CD14-positive monocyte (primary cell): ENCODE measurements at regions not wholly inside any gene's neighbourhood (a gene's known extent, or its start where the extent isn't known, plus 50 kb on each side); places are given as distances from the start of the nearest gene placed in this dataset.
"Not testable (repeated sequence)": the region's sequence is repeated elsewhere in the genome, so short reads cannot be mapped to it uniquely, and the experiment has no call there.

Source experiments
- DNase-seq, 3 donors: peaks; one replicate each; pipeline ENCODE4 v3.0.0-alpha.2; 2011 to 2022
- H2AFZ ChIP-seq: 2 replicates; pipeline ENCODE4 v1.6.0; 2012; ENCODE audit warnings: mild to moderate bottlenecking, low read depth, low read length, inconsistent platforms; ENCODE audit not compliant: insufficient read depth, poor library complexity, severe bottlenecking
- H3K27ac ChIP-seq, 2 donors: 1 replicate in 1 of 2; 2 replicates in 1 of 2; pipeline ENCODE4 v1.5.1; 2012 to 2013; ENCODE audit warnings: low read length in 2 of 2, control low read depth in 1 of 2, inconsistent platforms in 1 of 2, low read depth in 1 of 2, mild to moderate bottlenecking in 1 of 2
- H3K27me3 ChIP-seq, 2 donors: one replicate each; pipeline versions ENCODE4 v1.6.0 to v1.6.1; 2011 to 2013; ENCODE audit warnings: low read length in 2 of 2; ENCODE audit not compliant: control insufficient read depth in 2 of 2, insufficient read depth in 2 of 2
- H3K36me3 ChIP-seq, 2 donors: replicated peaks in 1 of 2; 1 replicate in 1 of 2; 2 replicates in 1 of 2; pipeline versions ENCODE4 v1.5.1 to v1.6.1; 2012 to 2013; ENCODE audit warnings: low read length in 2 of 2, control low read depth in 1 of 2, inconsistent platforms in 1 of 2, mild to moderate bottlenecking in 1 of 2; ENCODE audit not compliant: insufficient read depth in 2 of 2, control insufficient read depth in 1 of 2
- H3K4me1 ChIP-seq, 2 donors: 1 replicate in 1 of 2; 2 replicates in 1 of 2; pipeline versions ENCODE4 v1.5.1 to v1.6.1; 2012 to 2013; ENCODE audit warnings: low read length in 2 of 2, control low read depth in 1 of 2, inconsistent platforms in 1 of 2, mild to moderate bottlenecking in 1 of 2, moderate library complexity in 1 of 2; ENCODE audit not compliant: insufficient read depth in 2 of 2, control insufficient read depth in 1 of 2
- H3K4me2 ChIP-seq: replicated peaks from 2 replicates; pipeline ENCODE3; 2012; ENCODE audit warnings: low read length, moderate library complexity, mild to moderate bottlenecking; ENCODE audit not compliant: poor library complexity, severe bottlenecking; ENCODE audit errors: extremely low read depth
- H3K4me3 ChIP-seq, 3 experiments: fragments of 200-600 bp in 1 of 3; sonication (generic) in 1 of 3; replicated peaks in 1 of 3; 1 replicate in 2 of 3; 2 replicates in 1 of 3; pipeline ENCODE4 v1.5.1; 2011 to 2013; ENCODE audit warnings: low read length in 3 of 3, mild to moderate bottlenecking in 3 of 3, control low read depth in 2 of 3, low read depth in 2 of 3, inconsistent platforms in 1 of 3, moderate library complexity in 1 of 3
- H3K79me2 ChIP-seq: 2 replicates; pipeline ENCODE4 v1.6.0; 2012; ENCODE audit warnings: mild to moderate bottlenecking, control low read depth, inconsistent platforms, low read length, moderate library complexity; ENCODE audit not compliant: insufficient read depth
- H3K9ac ChIP-seq: 2 replicates; pipeline ENCODE4 v1.6.0; 2017; ENCODE audit warnings: low read length, mild to moderate bottlenecking; ENCODE audit not compliant: insufficient read depth, poor library complexity, severe bottlenecking
- H3K9me3 ChIP-seq, 2 donors: replicated peaks in 1 of 2; 1 replicate in 1 of 2; 2 replicates in 1 of 2; pipeline versions ENCODE4 v1.5.1 to v1.6.1; 2012 to 2013; ENCODE audit warnings: low read length in 2 of 2, control low read depth in 1 of 2; ENCODE audit not compliant: control insufficient read depth in 1 of 2, insufficient read depth in 1 of 2
- H4K20me1 ChIP-seq: 2 replicates; pipeline ENCODE4 v1.6.0; 2012; ENCODE audit warnings: mild to moderate bottlenecking, low read length, control low read depth, moderate library complexity; ENCODE audit not compliant: insufficient read depth
- H3K27ac Mint-ChIP-seq, 7 donors: one replicate each; pipeline ENCODE4 v1.8.0; 2020; ENCODE audit warnings: mild to moderate bottlenecking in 7 of 7, mixed read lengths in 7 of 7, moderate library complexity in 6 of 7, inconsistent platforms in 2 of 7
- H3K27me3 Mint-ChIP-seq, 3 donors: one replicate each; pipeline ENCODE4 v1.8.0; 2021 to 2022; ENCODE audit warnings: low read depth in 3 of 3, mild to moderate bottlenecking in 3 of 3, mixed read lengths in 3 of 3, moderate library complexity in 3 of 3, inconsistent platforms in 1 of 3
- H3K36me3 Mint-ChIP-seq, 2 donors: one replicate each; pipeline ENCODE4 v1.8.0; 2020; ENCODE audit warnings: mixed read lengths in 2 of 2, inconsistent platforms in 1 of 2, mild to moderate bottlenecking in 1 of 2
- H3K4me1 Mint-ChIP-seq: one replicate; pipeline ENCODE4 v1.8.0; 2020; ENCODE audit warnings: mild to moderate bottlenecking, mixed read lengths
- H3K4me3 Mint-ChIP-seq, 2 donors: one replicate each; pipeline ENCODE4 v1.8.0; 2020; ENCODE audit warnings: mild to moderate bottlenecking in 2 of 2, mixed read lengths in 2 of 2, moderate library complexity in 1 of 2
- H3K9me3 Mint-ChIP-seq, 7 donors: one replicate each; pipeline ENCODE4 v1.8.0; 2020 to 2022; ENCODE audit warnings: mixed read lengths in 7 of 7, mild to moderate bottlenecking in 6 of 7, moderate library complexity in 6 of 7, inconsistent platforms in 2 of 7
- CTCF ChIP-seq: fragments of 200-600 bp; IDR thresholded peaks from one replicate; pipeline ENCODE4 v1.8.0; 2022; ENCODE audit warnings: antibody characterized with exemption, mild to moderate bottlenecking
- WGBS: methylation state at CpG from one replicate; pipeline ENCODE4 v1.1.5; 2013; ENCODE audit warnings: missing lambda C conversion rate; ENCODE audit not compliant: insufficient coverage; 5-methylcytosine and 5-hydroxymethylcytosine counted together
- intact Hi-C, 2 donors: fragments of 100-400 bp; cut with micrococcal nuclease; formaldehyde crosslinking; loops; one replicate each; pipeline versions ENCODE4 v1.15.0 to v1.15.1; 2023

- peaks cover 0 to 6% (median 2%) of the 10 kb centered on the region in 7 donors for H3K9me3 Mint-ChIP-seq
- Histone ChIP-seq H3K4me1 (no peaks in the 10 kb centered on the region), H3K36me3 (no peaks in the 10 kb centered on the region), H3K4me2 (no peak overlapping the region), H3K27ac (no peak overlapping the region), H3K27me3 (no peaks in the 10 kb centered on the region), H3K79me2 (no peaks in the 10 kb centered on the region), H2AFZ (no peak overlapping the region), H3K4me3 (no peak overlapping the region), H3K9ac (no peak overlapping the region), H3K9me3 (no peaks in the 10 kb centered on the region), H4K20me1 (no peaks in the 10 kb centered on the region)
- intact Hi-C loops: no loop called here
- no peak overlapping the region for H3K27ac Mint-ChIP-seq
- peaks cover 0 to 4% (median under 1%) of the 10 kb centered on the region in 3 donors for H3K27me3 Mint-ChIP-seq
- H3K4me3 Mint-ChIP-seq: no peak overlapping the region
- no peaks in the 10 kb centered on the region for H3K36me3 Mint-ChIP-seq
- DNase-seq: no peak
- 100% methylated on average over 1 of the region's 4 CpGs for WGBS
- no peaks in the 10 kb centered on the region for H3K4me1 Mint-ChIP-seq
- TF ChIP-seq CTCF: no peak
Observed at GRCh38 chr13:44866411-44866911, 122.8 kb downstream of the NUFIP1 start.

GRCh38 chr13:44865722-44866410, 123.4 kb downstream of the NUFIP1 start:
- intact Hi-C loops: no loop called here
- peaks cover 0 to 6% (median 2%) of the 10 kb centered on the region in 7 donors for H3K9me3 Mint-ChIP-seq
- no peak for DNase-seq

DNA sequence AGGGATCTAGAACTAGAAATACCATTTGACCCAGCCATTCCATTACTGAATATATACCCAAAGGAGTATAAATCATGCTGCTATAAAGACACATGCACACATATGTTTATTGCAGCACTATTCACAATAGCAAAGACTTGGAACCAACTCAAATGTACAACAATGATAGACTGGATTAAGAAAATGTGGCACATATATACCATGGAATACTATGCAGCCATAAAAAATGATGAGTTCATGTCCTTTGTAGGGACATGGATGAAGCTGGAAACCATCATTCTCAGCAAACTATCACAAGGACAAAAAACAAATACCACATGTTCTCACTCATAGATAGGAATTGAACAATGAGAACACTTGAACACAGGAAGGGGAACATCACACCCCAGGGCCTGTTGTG, 125.6 kb downstream of the NUFIP1 start:
- H3K27ac ChIP-seq, H3K4me1 ChIP-seq, DNase-seq, H3K4me2 ChIP-seq, H4K20me1 ChIP-seq, H3K9ac ChIP-seq, H3K4me3 ChIP-seq, H3K27me3 Mint-ChIP-seq, H3K36me3 ChIP-seq, H3K4me1 Mint-ChIP-seq, H3K79me2 ChIP-seq, H3K9me3 ChIP-seq, H3K36me3 Mint-ChIP-seq, H3K9me3 Mint-ChIP-seq, H3K27me3 ChIP-seq, H3K4me3 Mint-ChIP-seq, intact Hi-C loops, H2AFZ ChIP-seq, H3K27ac Mint-ChIP-seq: not testable (repeated sequence)

More at GRCh38 chr13:44865722-44866410, 123.4 kb downstream of the NUFIP1 start:
- H3K27me3 ChIP-seq: no peaks in the 10 kb centered on the region
- H3K27ac ChIP-seq: no peak overlapping the region
- Mint-ChIP-seq H3K27me3 (peaks cover 0 to 6% (median 0%) of the 10 kb centered on the region in 3 donors), H3K4me3 (no peak overlapping the region), H3K27ac (no peak overlapping the region), H3K36me3 (no peaks in the 10 kb centered on the region), H3K4me1 (no peaks in the 10 kb centered on the region)
- no peak overlapping the region for H3K4me2 ChIP-seq
- no peak for TF ChIP-seq CTCF
- H2AFZ ChIP-seq: no peak overlapping the region
- H3K9ac ChIP-seq: no peak overlapping the region
- no peaks in the 10 kb centered on the region for H3K36me3 ChIP-seq
- 75% methylated on average over 2 of the region's 10 CpGs for WGBS
- no peak overlapping the region for H3K4me3 ChIP-seq
- H4K20me1 ChIP-seq: no peaks in the 10 kb centered on the region
- no peaks in the 10 kb centered on the region for H3K79me2 ChIP-seq
- H3K4me1 ChIP-seq: no peaks in the 10 kb centered on the region
- H3K9me3 ChIP-seq: no peaks in the 10 kb centered on the region
